ENCODE measurements at regions not wholly inside any gene's neighbourhood (a gene's known extent, or its start where the extent isn't known, plus 50 kb on each side); places are given as distances from the start of the nearest gene placed in this dataset.
"Not testable (repeated sequence)": the region's sequence is repeated elsewhere in the genome, so short reads cannot be mapped to it uniquely, and the experiment has no call there.

GRCh38 chr2:222760301-222760897 is 88.9 kb downstream of the MOGAT1 start:
- no peak for ATAC-seq
- TF ChIP-seq GLIS3 (CRISPR knock-in tag; IDR thresholded peaks at IDR 0.05) = no peak
- TF ChIP-seq RARB (CRISPR knock-in tag; IDR thresholded peaks at IDR 0.05) = no peak
- TF ChIP-seq ESRRG (CRISPR knock-in tag; IDR thresholded peaks at IDR 0.05) = no peak
- TF ChIP-seq ISL1 (CRISPR knock-in tag; IDR thresholded peaks at IDR 0.05) = no peak
- TF ChIP-seq ZNF565 (CRISPR knock-in tag; conservative IDR thresholded peaks at IDR 0.05; ENCODE audit: low read depth) = no peak
- TF ChIP-seq PATZ1 (CRISPR knock-in tag; IDR thresholded peaks at IDR 0.05; ENCODE audit: borderline replicate concordance) = no peak

- ATAC-seq = no peak
- TF ChIP-seq CREB5 (CRISPR knock-in tag; IDR thresholded peaks at IDR 0.05; ENCODE audit: low read depth) = no peak
- TF ChIP-seq ZNF8 (CRISPR knock-in tag; IDR thresholded peaks at IDR 0.05) = no peak
- TF ChIP-seq BACH2 (CRISPR knock-in tag; IDR thresholded peaks at IDR 0.05; ENCODE audit: borderline replicate concordance) = no peak
- no peak for TF ChIP-seq ZNF70 (CRISPR knock-in tag; IDR thresholded peaks at IDR 0.05)
- TF ChIP-seq CSRNP3 (CRISPR knock-in tag; IDR thresholded peaks at IDR 0.05) = no peak
- no peak for TF ChIP-seq TSHZ2 (CRISPR knock-in tag; IDR thresholded peaks at IDR 0.05)
- TF ChIP-seq ARNTL (CRISPR knock-in tag; IDR thresholded peaks at IDR 0.05; ENCODE audit: borderline replicate concordance, low read depth) = no peak
- no peak for TF ChIP-seq OSR1 (CRISPR knock-in tag; IDR thresholded peaks at IDR 0.05)
- TF ChIP-seq GLIS3 (CRISPR knock-in tag; IDR thresholded peaks at IDR 0.05) = no peak
- no peak for TF ChIP-seq PATZ1 (CRISPR knock-in tag; IDR thresholded peaks at IDR 0.05; ENCODE audit: borderline replicate concordance)
- TF ChIP-seq PPARA (CRISPR knock-in tag; IDR thresholded peaks at IDR 0.05; ENCODE audit: borderline replicate concordance) = no peak
- no peak for TF ChIP-seq ZFP30 (CRISPR knock-in tag; IDR thresholded peaks at IDR 0.05)
- no peak for TF ChIP-seq ZNF565 (CRISPR knock-in tag; conservative IDR thresholded peaks at IDR 0.05; ENCODE audit: low read depth)
- no peak for TF ChIP-seq TCF4 (CRISPR knock-in tag; IDR thresholded peaks at IDR 0.05; ENCODE audit: borderline replicate concordance)
Measured at GRCh38 chr2:222761888-222762287, 90.4 kb downstream of the MOGAT1 start.

- TF ChIP-seq ZFP3 (CRISPR knock-in tag; IDR thresholded peaks at IDR 0.05) = no peak
- no peak for TF ChIP-seq PPARA (CRISPR knock-in tag; IDR thresholded peaks at IDR 0.05; ENCODE audit: borderline replicate concordance)
- no peak for TF ChIP-seq CSDC2 (CRISPR knock-in tag; IDR thresholded peaks at IDR 0.05)
- no peak for TF ChIP-seq GLIS3 (CRISPR knock-in tag; IDR thresholded peaks at IDR 0.05)
- no peak for TF ChIP-seq ARNTL (CRISPR knock-in tag; IDR thresholded peaks at IDR 0.05; ENCODE audit: borderline replicate concordance, low read depth)
- no peak for TF ChIP-seq TOX (CRISPR knock-in tag; IDR thresholded peaks at IDR 0.05; ENCODE audit: borderline replicate concordance)
- TF ChIP-seq CREB5 (CRISPR knock-in tag; IDR thresholded peaks at IDR 0.05; ENCODE audit: low read depth) = no peak
- TF ChIP-seq ESRRG (CRISPR knock-in tag; IDR thresholded peaks at IDR 0.05) = no peak
- no peak for ATAC-seq
Measured at GRCh38 chr2:222762342-222762741, 90.9 kb downstream of the MOGAT1 start.

GRCh38 chr2:222765883-222766282 is 94.4 kb downstream of the MOGAT1 start:
- not testable (repeated sequence) for ATAC-seq

GRCh38 chr2:222768019-222768418 is 92.8 kb upstream of the ACSL3 start:
- not testable (repeated sequence) for ATAC-seq

Data from SK-N-SH treated with all-trans-retinoic acid at 6 μM for 48 hours (cell line).